NCI-H1694 (cell line): ENCODE measurements at regions not wholly inside any gene's neighbourhood (a gene's known extent, or its start where the extent isn't known, plus 50 kb on each side); places are given as distances from the start of the nearest gene placed in this dataset.
"Not testable (repeated sequence)": the region's sequence is repeated elsewhere in the genome, so short reads cannot be mapped to it uniquely, and the experiment has no call there.

Experiments used
- DNase-seq: peaks from one replicate; lab custom pipeline; 2025; lab: John Stamatoyannopoulos, UW

GRCh38 chr2:8608411-8608954, 73.4 kb upstream of the ID2 start:
- DNase-seq, result no peak

DNA sequence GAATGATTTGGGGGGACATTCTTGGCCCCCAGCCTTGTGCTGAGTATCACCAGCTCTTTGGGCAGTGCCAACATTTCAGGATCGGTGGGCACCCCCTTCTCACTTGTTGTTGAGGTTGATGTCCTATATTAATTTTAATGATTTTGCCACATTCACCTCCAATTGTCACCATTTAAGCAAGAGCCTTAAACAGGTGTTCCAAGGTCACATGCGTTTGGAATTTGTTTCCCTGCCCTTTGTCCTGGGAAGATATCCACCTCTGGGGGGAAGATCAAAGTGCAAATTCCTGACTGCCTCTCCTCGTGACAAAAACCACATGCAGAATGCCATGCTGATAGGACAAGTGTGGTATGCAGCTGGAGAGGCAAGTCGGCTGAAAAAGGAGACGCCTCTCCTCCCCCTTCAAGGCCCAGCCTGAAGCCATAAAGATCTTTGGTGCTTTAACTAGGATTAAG, 72.5 kb upstream of the ID2 start:
- no peak for DNase-seq

DNA sequence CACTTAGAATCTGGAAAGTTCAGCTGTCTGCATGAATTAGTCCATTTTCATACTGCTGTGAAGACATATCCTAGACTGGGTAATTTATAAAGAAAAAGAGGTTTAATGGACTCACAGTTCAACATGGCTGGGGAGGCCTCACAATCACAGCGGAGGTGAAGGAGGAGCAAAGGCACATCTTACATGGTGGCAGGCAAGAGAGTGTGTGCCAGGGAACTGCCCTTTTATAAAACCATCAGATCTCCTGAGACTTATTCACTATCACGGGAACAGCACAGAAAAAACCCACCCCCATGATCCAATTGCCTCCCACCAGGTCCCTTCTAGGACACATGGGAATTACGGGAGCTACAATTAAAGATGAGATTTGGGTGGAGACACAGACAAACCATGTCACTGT, 71.1 kb upstream of the ID2 start:
- not testable (repeated sequence) for DNase-seq

DNA sequence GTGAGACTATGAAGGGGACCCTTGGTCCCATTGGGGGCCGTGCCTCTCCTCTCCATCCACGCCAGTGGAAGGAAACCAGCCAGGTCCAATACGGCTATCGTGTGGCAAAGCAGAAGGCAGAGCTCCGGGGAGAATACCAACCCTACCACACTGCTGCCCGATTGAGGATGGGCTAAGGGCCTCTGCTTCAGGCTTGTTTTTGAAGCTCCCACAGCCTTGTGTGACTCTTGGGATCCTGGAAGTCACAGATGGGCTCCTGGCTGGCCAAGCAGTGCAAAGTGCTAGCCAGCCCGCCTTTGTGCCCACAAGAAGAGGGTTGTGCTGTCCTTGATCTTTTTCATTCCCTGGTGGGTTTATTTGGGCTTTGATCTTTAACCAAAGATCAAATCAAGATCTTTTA, 70.6 kb upstream of the ID2 start:
- DNase-seq, result no peak

DNA sequence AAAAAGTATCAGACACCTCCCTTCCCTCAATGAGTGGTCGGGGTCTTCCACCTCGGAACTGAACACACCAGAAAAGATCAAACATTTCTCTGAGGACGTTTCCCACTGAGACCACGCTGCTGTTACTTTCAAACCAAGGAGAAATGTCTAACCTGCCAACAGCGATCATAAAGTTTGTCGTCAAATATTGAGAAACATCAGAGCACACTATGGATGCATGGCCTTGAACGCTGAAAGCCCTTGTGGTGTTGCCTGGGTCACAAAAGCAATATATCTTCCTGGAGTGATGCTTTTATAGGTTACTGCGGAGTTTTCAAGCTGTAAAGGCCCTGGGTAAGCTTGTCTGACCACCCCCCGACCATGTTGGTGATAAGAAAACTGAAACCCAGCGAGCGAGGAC, 70.2 kb upstream of the ID2 start:
- no peak for DNase-seq

DNA sequence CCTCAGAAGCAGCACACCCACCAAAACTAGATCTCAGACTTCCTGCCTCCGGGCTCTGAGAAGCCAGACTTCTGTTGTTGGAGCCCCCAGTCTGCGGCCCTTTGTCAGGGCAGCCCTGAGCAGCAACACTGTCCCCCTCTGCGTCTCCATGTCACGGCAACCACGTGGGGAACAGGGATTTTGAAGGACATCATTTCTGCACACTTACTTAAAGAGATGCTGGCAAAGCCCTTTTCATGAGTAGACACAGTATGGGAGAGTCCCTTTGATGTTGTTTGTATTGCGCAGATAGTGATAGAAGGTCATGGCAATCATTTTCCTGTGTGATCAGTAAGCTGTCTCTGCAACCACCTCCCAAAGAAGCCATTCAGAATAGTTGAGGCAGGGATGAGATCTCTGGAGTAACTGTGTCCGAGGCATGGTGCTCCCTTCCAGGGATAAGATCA, 69.1 kb upstream of the ID2 start:
- DNase-seq, result no peak

GRCh38 chr2:8613207-8613999, 68.5 kb upstream of the ID2 start:
- not testable (repeated sequence) for DNase-seq

DNA sequence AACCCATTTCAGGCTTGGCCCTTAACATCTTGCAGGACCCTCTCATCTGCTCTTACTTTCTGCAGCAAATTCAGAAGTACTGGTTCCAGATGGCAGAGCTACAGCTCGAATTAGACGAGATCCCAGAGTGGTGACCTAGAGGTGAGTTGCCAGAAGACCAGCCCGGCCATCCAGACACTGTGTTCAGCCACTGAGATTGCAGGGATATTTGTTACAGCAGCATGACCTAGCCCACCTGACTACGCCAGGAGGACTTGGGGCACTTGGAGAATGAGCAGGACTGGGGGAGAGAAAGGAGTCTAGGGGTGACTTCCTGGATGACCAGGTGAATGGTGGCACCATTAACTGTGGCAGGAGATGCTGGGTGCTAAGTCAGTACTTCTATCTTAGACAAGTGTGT, 67.2 kb upstream of the ID2 start:
- no peak for DNase-seq

DNA sequence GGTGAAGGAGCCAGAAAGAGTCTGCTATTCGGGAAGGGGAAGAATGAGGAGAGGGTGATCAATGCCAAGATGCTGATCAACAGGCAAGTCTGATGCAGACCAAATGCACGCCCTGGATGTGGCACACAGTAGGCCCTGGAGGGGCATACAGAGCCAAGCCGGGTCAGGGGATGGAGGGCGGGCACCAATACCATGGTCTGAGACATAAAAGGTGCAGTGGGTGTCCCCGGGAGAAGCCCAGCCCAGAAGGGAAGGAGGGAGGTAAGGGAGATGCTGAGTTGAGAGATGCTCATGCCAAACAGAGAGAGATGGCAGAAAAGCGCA, 66.6 kb upstream of the ID2 start:
- no peak for DNase-seq

GRCh38 chr2:8615576-8616281, 66.1 kb upstream of the ID2 start:
- DNase-seq, result no peak

DNA sequence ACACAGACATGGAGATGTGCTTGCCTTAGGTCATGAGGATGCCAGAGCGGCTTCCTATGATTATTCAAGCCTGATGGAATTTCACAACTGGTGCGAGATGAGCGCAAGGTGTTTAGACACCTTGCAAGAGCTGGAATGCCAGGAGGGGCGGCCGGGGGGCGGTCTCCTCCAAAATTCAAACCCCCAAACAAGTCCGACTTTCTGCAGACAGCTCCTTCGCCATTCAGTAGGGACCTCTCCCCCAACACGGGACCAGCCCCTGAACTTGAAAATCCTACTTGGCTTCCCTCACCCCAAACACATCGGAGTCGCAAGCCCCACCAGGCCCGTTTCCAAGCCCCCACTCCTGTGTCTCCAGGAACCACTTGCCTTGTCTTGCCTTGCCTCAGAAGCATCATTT, 64.8 kb upstream of the ID2 start:
- no peak for DNase-seq

DNA sequence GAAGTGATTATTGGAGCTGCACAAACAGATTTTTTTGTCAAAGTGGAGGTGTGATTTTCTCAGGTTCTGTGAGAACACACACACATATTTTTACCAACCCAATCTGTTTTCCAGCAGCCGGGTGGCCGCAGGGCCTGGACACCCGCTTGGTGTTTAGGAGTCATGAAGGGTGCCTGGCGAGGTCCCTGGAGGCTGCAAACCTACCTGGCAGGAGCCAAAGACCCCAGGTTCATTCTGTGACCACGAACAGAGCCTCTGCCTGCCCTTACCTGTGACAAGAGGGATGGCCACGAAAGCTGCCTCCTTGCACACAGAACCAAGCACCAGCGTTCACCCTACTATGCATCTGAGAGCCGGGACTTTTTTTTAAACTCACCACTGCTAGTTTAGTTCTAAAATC, 64.3 kb upstream of the ID2 start:
- DNase-seq, result no peak

DNA sequence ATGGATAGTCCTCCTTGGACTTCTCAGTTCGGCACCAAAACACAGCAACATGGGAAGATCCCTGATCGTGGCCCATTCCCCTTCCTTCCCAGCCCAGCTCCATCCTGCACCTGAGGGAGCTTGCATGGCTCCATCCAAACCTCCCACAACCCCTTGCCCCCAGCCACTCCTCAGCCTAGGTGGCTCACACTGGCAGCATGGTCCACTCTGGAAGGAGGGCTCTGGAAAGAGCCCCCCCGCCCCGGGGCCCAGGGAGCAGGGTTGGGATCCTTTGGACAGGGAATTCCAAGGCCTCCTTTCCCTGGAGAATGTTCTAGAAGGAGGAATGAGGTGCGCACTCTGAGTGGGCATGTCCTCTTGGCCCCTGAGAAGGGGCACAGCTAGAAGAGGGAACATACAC, 62.8 kb upstream of the ID2 start:
- DNase-seq, result no peak

DNA sequence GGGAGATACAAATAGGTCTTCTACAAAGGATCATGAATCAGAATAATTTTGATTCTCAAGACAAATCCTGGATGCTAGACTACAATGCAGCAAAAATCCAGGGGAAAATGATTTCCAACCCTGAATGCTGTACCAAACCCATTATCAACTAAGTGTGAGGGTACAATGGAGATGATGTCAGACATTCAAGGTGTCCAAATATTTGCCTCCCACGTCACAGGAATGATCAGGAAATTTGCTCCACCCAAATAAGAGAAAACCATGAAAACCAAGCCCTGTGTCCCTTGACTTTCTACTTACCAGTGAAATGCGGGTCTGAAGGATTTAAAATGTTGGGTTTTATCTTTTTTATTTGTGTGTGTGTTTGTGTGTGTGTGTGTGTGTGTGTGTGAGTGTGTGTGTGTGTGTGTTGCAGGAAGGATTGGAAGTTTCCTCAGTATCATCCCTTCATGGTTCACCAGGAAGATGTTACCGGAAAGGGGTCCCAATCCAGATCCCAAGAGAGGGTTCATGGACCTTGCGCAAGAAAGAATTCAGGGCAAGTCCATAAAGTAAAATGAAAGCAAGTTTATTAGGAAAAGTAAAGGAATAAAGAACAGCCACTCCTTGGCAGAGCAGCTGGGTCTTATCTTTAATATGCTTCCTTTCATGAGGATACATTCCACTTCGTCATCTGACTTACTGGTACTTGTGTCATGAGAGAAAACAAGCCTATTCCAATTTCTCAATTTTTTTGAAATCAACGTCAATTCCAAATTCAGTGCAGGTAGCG, 61.1 kb upstream of the ID2 start:
- DNase-seq, result no peak

- DNase-seq, result no peak
These were observed 59.5 kb upstream of the ID2 start for GRCh38 chr2:8622199-8622911.

DNA sequence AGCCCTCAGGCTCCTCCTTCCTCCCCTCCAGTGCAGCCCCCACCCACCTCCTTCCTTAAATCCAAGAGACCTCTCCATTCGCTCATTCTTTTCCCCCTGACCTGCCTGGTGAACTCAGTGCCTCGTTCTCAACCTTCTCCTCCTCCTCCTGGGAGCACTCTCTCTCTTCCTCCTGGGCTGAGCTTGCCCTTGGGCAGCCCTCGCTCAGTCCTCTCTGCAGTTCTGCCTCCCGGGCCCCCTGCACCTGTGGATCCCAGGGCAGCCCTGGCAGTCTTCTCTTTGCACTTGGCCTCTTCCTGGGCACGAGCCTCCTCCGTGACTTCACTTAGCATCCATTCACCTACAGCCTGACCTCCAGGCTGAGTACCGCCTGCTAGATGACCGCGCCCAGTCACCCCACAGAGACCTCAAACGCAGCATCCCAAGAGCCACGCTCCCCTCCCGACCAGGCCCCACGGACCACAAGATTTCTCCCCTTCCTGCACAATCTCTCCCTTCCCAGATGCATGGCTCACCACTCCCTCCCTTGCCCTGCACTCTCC, 58.9 kb upstream of the ID2 start:
- no peak for DNase-seq

DNA sequence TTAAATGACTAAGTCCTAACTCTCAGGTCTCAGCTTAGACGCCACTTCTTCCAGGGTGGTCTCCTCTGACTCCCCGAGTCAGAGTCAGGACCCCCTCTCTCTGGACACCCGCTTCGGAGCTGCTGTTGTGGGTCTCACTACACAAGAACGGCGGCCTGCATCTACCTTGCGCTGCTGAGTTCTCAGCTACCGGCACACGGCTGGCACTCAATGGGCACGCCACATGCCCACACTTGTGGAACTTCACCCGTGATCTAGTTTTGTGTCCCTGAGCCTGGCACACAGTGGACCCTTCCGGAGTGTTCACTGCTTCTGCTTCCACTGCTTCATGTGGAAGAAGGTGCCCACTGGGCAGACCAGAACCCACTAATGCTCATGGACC, 58.3 kb upstream of the ID2 start:
- DNase-seq, result no peak

DNA sequence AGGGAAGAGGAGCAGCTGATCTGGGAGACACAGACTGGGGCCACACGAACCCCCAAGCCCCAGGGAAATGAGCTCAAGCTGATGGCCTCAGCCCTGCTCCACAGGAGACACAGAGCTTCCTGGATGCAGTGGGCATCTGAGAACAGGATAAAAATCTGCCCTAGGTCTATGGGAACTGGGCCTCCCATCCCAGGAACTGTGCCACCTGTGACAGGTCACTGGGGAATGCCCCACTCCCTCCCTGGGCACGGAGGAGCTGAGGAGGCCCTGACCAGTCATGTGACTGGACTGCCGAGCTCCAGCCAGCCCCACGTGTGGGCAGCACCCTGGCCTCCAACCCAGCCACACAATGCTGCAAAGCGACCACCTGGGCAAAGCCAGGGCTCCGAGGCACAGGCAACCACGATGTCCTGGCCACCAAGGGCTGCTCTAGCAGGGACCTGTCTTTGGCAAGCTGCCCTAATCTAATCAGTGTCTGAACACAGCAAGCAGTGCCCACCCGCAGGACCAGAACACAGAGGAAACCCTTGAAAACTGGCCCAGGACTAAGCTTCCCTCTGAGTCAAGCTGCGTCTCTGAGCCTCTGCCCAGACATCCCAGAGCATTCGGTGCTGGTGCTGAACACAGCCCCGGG, 57.8 kb upstream of the ID2 start:
- DNase-seq, result no peak

DNA sequence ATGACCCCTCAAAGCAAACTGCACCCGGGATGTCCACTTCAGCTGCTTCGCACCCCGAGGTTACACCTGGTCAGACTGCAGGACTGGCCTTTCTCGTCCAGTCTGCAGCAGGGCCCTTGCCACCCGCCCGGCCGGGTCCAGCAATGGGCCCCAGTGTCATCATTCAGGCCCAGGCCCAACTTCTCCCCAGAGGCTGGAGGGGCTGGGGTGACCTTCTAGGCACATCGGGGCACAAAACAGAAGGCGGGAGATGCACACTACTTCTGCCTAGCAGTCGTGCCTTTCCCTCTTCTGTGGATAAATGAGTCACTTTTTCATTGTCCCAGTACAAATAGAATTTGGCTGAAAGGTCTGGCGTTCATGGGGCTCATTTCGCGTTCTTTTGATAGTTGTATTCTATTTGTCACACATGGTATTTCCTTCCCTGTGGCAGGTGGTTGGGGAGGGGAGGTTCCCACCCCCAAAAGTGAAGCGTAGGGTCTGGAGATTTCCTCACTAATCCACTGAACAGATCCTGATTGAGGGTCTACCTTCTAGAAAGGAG, 56.9 kb upstream of the ID2 start:
- DNase-seq, result no peak

- DNase-seq, result no peak
These were observed 56.2 kb upstream of the ID2 start for GRCh38 chr2:8625399-8626300.
